Ascending aorta (tissue), 2 donors: ENCODE measurements at regions not wholly inside any gene's neighbourhood (a gene's known extent, or its start where the extent isn't known, plus 50 kb on each side); places are given as distances from the start of the nearest gene placed in this dataset.

Experiments used
- DNase-seq, 2 donors: peaks; one replicate each; pipeline ENCODE4 v3.0.0-alpha.2; 2019; ENCODE audit warnings: low spot score in 2 of 2
- H3K27ac ChIP-seq, 2 donors: fragments of 200-600 bp; sonication (generic); one replicate each; pipeline ENCODE4 v1.5.1; 2016 to 2017; ENCODE audit warnings: mild to moderate bottlenecking in 1 of 2
- H3K27me3 ChIP-seq: fragments of 200-600 bp; sonication (generic); one replicate; pipeline ENCODE4 v1.5.1; 2017
- H3K36me3 ChIP-seq, 2 donors: fragments of 200-600 bp; sonication (generic); one replicate each; pipeline ENCODE4 v1.5.1; 2016
- H3K4me1 ChIP-seq, 2 donors: fragments of 200-600 bp; sonication (generic); one replicate each; pipeline ENCODE4 v1.5.1; 2016 to 2017; ENCODE audit warnings: mild to moderate bottlenecking in 1 of 2
- H3K4me3 ChIP-seq, 2 donors: fragments of 200-600 bp; sonication (generic); one replicate each; pipeline ENCODE4 v1.5.1; 2016 to 2017; ENCODE audit warnings: mild to moderate bottlenecking in 1 of 2
- H3K9me3 ChIP-seq, 2 donors: fragments of 200-600 bp; sonication (generic); one replicate each; pipeline ENCODE4 v1.5.1; 2016
- CTCF ChIP-seq, 3 experiments: fragments of 200-600 bp in 2 of 3; fragments of 450-650 bp in 1 of 3; sonication (generic) in 2 of 3; IDR thresholded peaks; one replicate each; pipeline ENCODE4 v1.5.1; 2016 to 2019; ENCODE audit warnings: antibody characterized with exemption in 3 of 3, mild to moderate bottlenecking in 1 of 3, moderate library complexity in 1 of 3
- intact Hi-C: fragments of 100-400 bp; cut with DNase I; formaldehyde crosslinking; loops from one replicate; pipeline ENCODE4 v1.15.1; 2023

GRCh38 chrX:45719751-45720501 is 519.2 kb upstream of the DIPK2B start:
- Histone ChIP-seq H3K36me3 (no peaks in the 10 kb centered on the region), H3K9me3 (no peaks in the 10 kb centered on the region), H3K4me3 (no peak overlapping the region), H3K4me1 (no peaks in the 10 kb centered on the region), H3K27ac (no peak overlapping the region), H3K27me3 (no peaks in the 10 kb centered on the region)
- no peak for DNase-seq
- TF ChIP-seq CTCF (IDR thresholded peaks at IDR 0.05) = no peak
- intact Hi-C loops = no loop called here

GRCh38 chrX:45718676-45719075 is 518.0 kb upstream of the DIPK2B start:
- Histone ChIP-seq H3K27ac (no peak overlapping the region), H3K36me3 (no peaks in the 10 kb centered on the region), H3K4me1 (peaks cover 0 to 3% of the 10 kb centered on the region in 2 donors), H3K27me3 (no peaks in the 10 kb centered on the region), H3K9me3 (no peaks in the 10 kb centered on the region), H3K4me3 (no peak overlapping the region)
- intact Hi-C loops = no loop called here
- no peak for TF ChIP-seq CTCF (IDR thresholded peaks at IDR 0.05)
- DNase-seq = no peak

GRCh38 chrX:45716750-45717149 is 516.1 kb upstream of the DIPK2B start:
- H3K27ac ChIP-seq = no peak overlapping the region
- H3K27me3 ChIP-seq = no peaks in the 10 kb centered on the region
- no peak for TF ChIP-seq CTCF (IDR thresholded peaks at IDR 0.05)
- peaks cover 0 to 3% of the 10 kb centered on the region in 2 donors for H3K4me1 ChIP-seq
- no peak for DNase-seq
- no peaks in the 10 kb centered on the region for H3K36me3 ChIP-seq
- no peaks in the 10 kb centered on the region for H3K9me3 ChIP-seq
- H3K4me3 ChIP-seq = no peak overlapping the region
- intact Hi-C loops = no loop called here

- no peak for DNase-seq
- Histone ChIP-seq H3K9me3 (no peaks in the 10 kb centered on the region), H3K36me3 (no peaks in the 10 kb centered on the region), H3K27me3 (no peaks in the 10 kb centered on the region), H3K27ac (peak overlapping the region in 1 of 2 donors; percentile 32), H3K4me3 (no peak overlapping the region), H3K4me1 (peaks cover 0 to 3% of the 10 kb centered on the region in 2 donors)
- TF ChIP-seq CTCF (IDR thresholded peaks at IDR 0.05) = no peak
- intact Hi-C loops = no loop called here
Measured at GRCh38 chrX:45715748-45716147, 515.1 kb upstream of the DIPK2B start.

GRCh38 chrX:45714866-45715265 is 514.2 kb upstream of the DIPK2B start:
- H3K4me3 ChIP-seq = no peak overlapping the region
- no peaks in the 10 kb centered on the region for H3K36me3 ChIP-seq
- TF ChIP-seq CTCF (IDR thresholded peaks at IDR 0.05) = no peak
- peak overlapping the region; percentile 32 to 48 for H3K27ac ChIP-seq
- H3K9me3 ChIP-seq = no peaks in the 10 kb centered on the region
- H3K27me3 ChIP-seq = no peaks in the 10 kb centered on the region
- intact Hi-C loops = loop anchor here (5.0 kb wide), 3 partner anchors 57 to 208 kb away; no protein-coding TSS in a partner anchor
- H3K4me1 ChIP-seq = peaks cover 0 to 3% of the 10 kb centered on the region in 2 donors
- DNase-seq = peak; percentile 10 to 69
